NCI-H146 (cell line): ENCODE measurements at regions not wholly inside any gene's neighbourhood (a gene's known extent, or its start where the extent isn't known, plus 50 kb on each side); places are given as distances from the start of the nearest gene placed in this dataset.
"Not testable (repeated sequence)": the region's sequence is repeated elsewhere in the genome, so short reads cannot be mapped to it uniquely, and the experiment has no call there.

Experiments
- DNase-seq: peaks from one replicate; lab custom pipeline; 2025; lab: John Stamatoyannopoulos, UW

DNA sequence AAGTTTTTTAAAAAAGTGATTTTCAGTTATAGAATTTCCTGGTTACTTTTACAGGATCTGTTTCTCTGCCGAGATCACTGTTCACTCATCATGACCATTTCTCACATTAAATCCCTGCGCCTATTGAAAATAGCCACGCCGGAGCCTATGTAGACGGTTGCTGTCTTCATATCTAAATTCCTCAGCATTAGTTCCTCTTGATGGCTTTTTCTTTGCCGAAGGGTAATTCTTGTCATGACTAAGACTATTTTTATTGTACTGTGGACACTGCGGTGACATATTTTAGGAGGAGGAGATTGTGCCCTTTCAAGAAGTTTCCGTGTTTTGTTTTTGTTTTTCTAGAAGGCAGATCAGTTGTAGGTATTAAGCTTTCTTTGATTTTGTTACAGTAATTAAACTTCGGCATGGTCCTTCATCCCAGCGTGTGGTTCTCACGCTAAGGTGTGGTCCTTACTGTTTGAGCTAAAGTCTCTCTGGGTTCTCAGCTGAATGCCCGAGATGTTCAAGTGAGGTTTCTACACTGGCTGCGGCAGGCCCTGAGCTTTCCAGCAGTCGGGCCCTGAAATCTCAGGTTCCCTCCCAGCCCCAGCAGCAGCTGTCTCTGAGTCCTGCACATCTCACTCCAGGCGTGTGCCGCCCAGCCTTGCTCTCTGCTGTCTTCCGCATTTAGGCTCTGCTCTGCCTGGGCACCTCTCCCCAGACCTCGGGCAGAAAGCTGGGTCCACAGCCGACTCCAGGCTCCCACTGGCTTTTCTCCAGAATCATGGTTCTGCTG, 1110.5 kb downstream of the TBC1D22A start:
- DNase-seq = no peak

DNA sequence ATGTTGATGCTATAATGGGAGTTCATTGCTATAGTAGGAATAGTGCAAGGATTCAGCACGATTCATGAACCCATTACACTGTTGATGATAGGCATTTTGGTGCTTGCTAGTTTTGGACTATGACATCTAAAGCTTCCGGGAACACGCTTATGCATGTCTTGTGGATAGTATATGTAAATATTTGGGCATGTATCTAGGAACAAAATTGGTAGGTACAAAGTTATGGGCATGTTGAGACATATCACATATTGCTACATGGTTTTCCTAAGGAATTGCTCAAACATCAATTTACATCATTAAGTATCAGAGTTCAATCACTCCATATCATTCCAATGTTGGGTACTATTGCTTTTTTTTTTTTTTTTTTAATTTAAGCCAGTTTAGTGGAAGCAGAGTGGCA, 1103.2 kb downstream of the TBC1D22A start:
- no peak for DNase-seq

DNA sequence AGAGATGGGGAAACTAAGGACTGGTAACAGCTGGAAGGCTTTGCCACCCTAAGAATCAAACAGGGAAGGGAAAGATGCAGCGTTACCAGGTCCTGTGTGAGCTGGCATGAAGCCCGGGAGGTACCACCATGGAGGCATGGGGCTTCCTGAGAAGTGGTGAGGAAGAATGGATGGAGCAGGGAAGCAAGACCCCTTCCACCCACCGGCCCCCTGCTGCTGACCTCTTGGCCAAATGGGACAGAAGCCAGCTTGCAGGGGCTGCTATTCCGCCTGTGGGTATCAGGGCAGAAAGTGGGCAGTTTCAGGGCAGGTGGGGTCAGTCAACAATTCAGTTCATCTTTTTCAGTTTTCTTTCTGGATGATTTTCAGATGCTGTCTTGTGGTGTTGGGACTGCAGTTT, 1099.9 kb downstream of the TBC1D22A start:
- DNase-seq = no peak

DNA sequence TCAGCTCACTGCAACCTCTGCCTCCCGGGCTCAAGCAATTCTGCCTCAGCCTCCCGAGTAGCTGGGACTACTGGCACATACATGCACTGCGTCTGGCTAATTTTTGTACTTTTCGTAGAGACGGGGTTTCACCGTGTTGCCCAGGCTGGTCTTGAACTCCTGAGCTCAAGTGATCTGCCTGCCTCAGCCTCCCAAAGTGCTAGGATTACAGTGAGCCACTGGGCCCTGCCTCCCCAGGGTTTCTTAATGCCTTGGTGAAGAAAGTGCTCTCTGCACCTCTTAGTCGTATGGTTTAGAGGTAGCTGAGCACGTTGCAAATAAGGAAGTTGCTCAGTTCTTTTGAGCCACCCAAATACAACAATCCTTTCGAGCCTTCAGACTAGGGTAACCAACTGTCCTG, 1098.5 kb downstream of the TBC1D22A start:
- DNase-seq = not testable (repeated sequence)

DNA sequence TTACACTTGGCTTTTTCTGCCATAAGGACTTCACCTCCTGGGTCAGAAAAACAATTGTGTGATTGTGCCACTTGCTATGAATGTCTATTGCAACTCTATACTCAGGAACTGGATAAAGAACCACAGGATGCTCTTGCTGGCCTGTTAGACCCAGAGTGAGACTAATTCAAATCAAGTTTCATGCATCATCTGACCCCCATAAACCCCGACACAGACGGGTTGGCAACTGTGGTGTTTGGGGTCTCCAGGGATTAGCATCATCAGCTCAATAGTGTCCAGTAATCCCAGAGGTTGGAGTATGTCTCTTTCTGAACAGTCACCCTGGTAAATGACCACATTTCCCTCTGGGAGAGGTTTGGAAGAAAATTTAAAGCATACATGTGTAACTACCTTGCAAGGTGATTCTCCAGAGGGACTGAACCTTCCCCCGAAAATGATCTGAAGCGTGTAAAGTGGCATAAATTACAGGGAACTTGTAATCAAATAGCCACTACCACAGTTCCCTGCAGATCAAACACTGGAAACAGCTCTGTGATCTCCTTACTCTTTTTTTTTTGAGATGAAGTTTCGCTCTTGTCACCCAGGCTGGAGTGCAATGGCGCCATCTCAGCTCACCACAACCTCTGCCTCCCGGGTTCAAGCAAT, 1097.6 kb downstream of the TBC1D22A start:
- DNase-seq = no peak

DNA sequence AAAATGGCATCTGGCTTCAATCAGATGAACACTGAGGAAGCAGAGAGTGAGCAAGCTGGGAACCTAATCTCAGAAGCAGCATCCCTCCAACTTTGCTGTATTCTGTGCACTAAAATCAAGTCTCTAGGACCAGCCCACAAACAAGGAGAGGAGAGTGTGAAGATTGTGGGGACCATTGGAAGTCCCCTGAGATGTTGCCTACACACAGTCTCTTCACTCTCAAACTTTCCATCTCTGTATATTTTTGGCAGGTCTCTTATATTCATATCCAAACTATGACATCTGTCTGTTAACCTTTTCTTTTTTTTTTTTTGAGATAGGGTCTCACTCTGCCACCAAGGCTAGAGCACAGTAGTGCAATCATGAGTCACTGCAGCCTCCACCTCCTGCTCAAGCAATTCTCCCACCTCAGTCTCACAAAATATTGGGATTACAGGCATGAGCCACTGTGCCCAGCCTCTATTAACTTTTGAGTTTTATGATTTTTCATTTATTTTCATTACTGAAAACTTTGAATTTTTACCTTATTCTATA, 1096.4 kb downstream of the TBC1D22A start:
- DNase-seq = no peak

DNA sequence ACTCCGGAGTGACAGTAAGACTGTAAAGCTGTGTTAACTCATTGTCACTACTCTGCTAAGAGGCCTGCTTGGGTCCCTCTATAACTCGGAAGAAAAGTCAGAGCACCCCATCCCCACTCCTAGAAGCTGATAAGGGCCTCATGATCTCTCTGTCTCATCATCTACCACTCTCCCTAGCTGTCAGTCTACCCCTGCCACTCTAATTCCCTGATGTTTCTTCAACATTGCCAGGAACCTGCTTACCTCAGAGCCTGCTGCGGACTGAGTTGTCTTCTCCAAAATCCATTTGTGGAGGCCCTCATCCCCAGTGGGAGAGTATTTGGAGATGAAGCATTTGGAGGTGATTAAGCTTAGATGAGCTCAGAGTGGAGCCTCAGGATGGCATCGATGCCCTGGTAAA, 1092.2 kb downstream of the TBC1D22A start:
- DNase-seq = no peak

DNA sequence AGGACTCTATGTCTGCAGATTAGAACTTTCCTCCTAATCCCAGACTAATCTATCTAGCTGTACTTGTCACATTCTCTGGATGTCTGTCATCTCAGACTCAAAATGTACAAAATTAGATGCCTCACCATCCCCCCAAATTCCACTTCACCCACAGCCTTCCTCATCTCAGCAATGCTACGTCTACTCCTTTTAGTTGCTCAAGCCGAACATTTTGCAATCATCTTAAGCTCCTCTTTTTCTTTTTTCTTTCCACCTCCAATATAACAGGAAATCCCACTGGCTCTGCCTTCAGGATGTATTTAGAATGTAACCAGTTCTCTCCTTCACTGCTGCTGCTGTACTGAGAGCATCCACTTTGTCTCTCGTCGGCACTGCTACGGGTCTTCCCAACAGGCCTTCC, 1091.8 kb downstream of the TBC1D22A start:
- DNase-seq = no peak

DNA sequence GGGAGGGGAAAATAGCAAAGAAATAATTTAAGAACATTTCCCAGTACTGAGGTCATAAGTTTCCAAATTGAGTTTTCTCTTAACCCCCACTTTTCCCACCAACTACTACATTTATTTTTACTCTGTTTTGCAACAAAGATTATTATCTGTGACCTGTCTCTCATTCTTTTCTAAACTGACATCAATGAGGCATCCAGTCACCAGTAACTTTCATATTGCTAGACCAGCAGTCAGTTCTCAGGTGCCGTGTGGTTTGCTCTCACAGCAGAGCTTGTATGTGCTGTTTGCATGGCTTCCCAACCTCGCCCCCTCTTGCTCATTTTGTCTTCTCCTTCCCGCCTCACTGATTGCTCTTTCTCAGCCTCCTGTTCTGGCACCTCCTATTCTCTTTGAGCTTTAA, 1091.3 kb downstream of the TBC1D22A start:
- DNase-seq = no peak

DNA sequence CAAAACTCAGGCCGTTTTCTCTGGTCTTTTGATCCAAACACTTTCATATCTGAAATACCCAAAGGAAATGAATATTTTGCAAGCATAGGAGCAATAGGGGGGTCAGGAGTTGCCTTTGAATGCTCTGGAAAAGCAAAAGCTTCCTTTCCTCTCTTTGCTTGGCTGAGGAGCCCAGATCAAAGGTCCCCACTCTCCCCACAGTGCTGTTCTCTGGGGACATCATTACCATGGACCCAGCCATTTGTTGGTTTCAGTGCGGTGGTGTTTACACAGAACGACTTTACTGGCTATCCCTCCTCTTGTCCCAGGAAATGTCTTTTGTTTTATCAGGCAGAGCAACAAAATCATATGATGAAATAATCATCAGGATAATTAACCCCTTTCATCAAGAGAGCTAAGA, 1089.1 kb downstream of the TBC1D22A start:
- DNase-seq = peak; percentile 4

DNA sequence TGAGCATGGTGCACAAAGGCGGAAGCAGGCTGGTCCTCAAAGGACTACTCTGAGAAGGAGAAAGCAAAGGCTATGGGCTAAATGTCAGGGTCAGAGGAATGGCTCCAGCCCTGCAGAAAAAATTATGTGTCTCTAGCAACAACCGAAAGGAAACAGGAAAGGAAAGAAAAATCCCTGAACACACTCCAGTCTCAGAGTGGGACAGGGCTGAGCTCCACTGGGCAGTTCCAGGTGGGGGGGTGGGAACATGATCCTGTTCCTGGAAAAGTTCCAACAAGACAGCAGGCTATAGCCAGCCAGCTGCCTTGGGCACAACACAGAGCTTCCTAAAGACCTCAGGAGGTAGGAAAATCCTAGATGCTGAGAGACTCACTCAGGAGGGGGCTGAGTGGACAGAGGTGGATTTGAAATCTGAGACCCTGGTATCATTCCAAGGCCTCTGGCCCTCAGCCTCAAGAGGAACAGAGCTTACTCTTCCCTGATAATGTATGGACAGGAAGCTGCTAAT, 1088.2 kb downstream of the TBC1D22A start:
- DNase-seq = peak; percentile 78

DNA sequence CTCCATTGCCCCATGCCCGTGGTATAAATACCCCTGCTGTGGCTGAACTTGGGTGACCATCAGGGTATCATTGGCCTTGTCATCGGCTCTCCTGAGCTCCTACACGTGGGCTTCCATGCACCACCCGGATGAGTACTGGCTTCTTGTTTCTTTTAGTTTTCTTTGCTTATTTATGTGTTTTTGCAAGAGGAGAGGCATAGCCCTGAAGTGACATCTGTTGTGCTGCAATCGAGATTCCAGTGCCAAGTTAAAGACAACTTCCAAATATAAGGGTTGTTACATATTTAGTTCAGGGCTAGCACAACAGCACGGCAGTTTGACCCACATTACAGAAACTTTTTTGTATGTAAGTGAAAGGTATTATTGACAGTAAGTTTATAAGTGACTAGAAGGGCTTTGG, 1087.1 kb downstream of the TBC1D22A start:
- no peak for DNase-seq

DNA sequence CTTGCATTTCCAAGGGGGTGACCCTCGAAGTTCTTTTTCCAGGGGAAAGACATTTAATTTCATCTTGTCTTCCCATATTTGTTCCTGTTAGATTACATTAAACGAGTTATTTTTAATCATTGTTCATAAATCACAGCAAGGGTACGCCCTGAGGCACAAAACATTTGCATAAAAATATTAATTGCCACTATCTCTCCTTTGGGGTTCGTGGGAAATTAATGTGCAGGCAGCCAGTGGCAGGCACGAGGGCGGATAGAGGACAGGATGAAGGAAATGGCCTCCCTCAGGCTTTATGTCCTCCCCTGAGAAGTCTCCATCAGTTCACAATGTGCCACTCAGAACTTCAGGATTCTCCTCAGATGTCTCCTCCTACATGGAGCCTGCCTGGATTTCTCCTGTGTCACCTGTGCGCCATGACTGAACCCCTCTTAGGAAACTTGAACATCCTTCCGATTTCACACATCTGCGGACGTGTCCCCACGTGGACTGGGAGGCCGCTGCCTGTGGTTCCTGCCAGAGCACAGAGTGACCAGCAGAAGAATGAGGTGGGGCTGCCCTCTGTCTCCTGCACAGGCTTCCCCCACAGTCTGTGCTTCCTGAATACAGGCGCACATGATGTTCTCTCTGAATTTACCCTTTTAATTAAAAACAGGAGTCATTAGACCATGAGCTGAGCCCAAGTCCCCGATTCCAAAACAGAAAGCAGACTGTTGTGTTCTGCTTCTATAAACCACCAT, 1085.9 kb downstream of the TBC1D22A start:
- no peak for DNase-seq

DNA sequence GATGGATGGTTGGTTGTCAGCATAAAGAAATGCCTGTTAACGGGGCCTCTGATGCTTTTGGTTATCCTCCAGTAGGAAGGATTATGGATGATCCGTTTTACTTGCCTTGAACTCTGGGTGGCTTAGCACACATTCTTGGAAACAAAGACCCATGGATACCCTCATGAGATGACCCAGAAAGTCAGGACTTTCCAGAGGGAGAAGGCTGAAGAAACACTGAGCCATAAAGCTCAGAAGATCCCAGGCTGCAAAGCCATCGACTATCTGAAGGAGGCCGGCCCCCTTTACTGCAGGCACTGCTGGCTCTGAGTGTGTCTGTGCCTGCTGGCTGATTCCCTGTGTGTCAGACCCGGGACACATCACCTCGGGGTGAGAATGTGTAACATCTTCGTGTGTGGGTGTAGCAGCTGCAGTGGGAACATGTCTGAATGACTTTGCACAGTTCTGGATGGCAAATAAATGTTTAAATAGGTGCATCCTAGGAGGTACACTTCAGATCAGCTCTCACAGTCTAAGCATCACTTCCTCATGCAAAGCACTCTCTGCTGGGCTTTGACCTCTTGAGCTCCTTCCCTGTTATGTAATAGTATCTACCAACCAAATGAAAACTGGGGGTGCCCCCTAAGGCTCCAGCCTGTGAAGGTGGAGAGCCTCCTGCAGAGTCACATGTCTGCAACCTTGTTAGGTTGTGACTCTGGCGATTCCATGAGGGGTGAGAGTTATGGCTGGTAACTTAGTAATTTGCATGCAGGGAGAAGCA, 1084.9 kb downstream of the TBC1D22A start:
- DNase-seq = no peak

DNA sequence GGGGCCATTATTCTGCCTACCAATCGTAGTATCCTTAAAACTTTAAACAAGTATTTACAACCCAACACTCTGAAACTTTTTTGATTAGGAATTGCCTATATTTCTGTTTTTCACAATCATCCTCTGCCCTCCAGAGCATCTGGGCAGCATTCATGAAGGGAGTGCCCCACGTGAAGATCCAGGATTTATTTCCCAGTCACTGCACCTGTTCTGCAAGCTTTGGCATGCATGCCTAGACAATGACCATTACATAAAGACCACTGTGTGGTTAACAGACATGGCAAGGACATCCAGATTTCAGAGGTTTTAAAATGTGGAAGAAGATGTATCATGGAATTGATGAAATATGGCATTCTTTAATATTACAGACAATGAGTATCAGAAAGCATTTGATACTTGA, 1083.8 kb downstream of the TBC1D22A start:
- DNase-seq = no peak

DNA sequence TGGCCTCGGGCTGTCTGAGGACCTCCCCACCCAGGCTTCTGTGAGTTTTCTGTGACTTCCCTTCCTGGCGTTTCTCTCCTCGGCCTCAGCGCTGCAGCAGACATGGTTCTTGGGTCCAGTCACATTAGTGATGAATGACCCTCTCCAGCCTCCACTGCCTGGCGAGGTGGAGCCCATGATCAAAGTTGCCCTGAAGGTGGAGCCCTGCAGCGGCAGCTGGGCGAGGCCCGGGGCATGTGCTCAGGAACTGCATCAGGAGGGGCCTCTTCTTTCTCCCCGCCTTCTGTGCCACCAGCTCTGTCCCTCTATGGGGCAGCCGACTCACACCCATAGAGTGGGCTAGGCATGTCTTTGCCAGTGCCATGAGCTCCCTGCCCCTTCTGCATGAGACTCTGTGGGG, 1079.7 kb downstream of the TBC1D22A start:
- no peak for DNase-seq

DNA sequence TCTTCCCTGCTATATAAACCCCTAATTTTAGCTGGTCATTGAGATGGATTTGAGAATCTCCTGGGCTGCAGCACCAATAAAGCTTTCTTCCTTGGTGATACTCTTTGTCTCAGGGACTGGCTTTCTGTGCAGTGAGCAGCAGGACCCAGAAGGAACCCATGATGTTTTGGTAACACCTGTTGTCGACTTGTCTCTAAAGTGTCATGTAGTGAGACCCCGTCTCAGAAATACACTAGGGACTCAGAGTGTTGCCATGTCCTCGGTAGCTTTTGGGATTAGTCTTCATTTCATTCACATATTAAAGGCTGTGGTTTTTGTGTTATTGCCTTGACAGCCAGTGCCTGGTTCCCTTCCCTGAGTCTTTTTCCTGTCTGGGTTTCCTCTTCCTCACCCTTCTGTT, 1078.7 kb downstream of the TBC1D22A start:
- DNase-seq = no peak

DNA sequence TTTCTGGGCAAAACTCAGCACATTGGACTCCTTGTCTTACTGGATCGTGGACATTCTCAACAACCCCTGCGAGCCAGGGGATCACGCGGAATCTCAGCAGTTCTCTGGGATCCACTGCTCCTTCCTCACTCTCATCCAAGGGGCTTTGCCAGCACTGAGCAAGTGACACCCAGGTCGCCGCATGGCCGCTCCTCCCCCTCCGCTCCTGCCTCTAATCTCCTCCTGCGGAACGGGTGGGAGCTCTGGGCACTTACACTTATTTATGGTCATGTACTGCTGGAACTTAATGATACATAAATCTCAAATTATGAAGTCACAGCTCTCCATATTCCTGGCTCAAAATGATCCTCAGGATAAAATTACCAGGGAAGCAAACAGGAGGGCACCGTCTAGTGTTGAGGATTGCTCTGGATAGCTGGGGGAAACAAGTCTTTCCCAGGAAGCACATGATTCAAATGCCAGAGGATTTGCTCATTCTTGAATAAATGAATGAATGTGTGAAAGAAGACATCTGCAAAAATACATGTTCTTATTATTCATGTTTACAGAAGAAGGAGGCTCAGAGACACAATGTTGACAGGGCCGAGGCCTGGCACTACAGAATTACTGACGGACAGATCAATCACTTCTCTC, 1077.3 kb downstream of the TBC1D22A start:
- no peak for DNase-seq

DNA sequence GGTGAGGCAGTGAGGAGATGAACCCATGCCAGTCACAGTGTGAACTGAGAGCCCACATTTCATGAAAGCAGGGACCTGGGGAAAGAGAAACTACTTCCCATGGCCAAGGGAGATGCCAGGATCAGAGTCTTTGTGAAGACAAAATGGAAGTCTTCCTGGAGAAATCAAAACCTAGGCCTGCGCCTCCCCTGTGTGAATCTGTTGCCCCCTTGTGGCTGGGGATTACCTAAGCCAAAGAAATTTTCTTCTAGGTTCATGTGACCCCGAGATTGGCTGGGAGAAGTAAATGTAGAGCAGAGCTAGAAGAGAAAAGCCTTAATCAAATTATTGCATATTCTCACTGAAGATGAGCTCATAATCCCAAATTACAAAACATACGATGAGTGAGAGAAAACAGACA, 1075.3 kb downstream of the TBC1D22A start:
- DNase-seq = peak; percentile 7

DNA sequence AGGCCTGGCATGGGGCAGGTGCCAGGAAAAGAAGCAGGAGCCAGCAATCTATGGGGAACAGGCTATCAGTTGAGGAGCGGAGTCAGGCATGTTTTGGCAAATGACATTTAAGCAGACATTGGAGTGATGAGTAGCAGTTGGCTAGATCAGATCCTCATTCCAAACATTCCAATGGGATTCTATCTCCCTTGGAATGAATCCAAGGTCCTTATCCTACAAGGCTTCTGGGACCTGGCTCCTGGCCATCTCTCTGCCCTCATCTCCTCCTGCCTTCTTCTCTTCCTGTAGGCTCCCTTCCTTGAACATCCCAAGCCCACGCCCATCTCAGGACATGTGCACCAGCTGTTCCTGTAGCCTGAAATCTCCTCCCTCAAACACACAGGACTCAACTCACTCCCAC, 1074.5 kb downstream of the TBC1D22A start:
- no peak for DNase-seq

DNA sequence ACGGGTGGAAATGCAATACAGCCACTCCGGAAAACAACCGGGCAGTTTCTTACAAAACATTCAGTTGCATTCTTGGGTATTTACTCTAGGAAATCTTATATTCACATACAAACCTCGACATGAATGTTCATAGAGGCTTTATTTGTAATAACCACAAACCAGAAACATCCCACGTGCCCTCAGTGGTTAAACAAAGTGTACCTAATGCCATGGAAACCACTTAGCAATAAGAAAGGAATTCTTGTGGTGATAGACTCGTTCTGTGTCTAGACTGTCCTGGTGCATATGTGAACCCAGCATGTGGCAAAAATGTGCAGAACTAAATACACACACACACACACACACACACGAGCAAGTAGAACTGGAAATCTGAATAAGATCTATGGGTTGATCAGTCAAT, 1073.3 kb downstream of the TBC1D22A start:
- DNase-seq = no peak
